DND-41 (cell line): ENCODE measurements at regions not wholly inside any gene's neighbourhood (a gene's known extent, or its start where the extent isn't known, plus 50 kb on each side); places are given as distances from the start of the nearest gene placed in this dataset.
"Not testable (repeated sequence)": the region's sequence is repeated elsewhere in the genome, so short reads cannot be mapped to it uniquely, and the experiment has no call there.

Experiments
- CTCF ChIP-seq: IDR thresholded peaks from 2 replicates; pipeline ENCODE4 v1.5.1; 2012; ENCODE audit warnings: borderline replicate concordance, low read length, moderate library complexity, mild to moderate bottlenecking; ENCODE audit not compliant: poor library complexity, severe bottlenecking; ENCODE audit errors: extremely low read depth
- EZH2 ChIP-seq: IDR thresholded peaks from 3 replicates; pipeline ENCODE4 v1.6.1; 2012; ENCODE audit warnings: borderline replicate concordance, low read depth, mild to moderate bottlenecking, moderate library complexity, low read length, inconsistent platforms; ENCODE audit not compliant: severe bottlenecking

- not testable (repeated sequence) for TF ChIP-seq EZH2, CTCF
Observed at GRCh38 chr15:85262461-85263055, 117.8 kb upstream of the AKAP13 start.
